ENCODE measurements at regions not wholly inside any gene's neighbourhood (a gene's known extent, or its start where the extent isn't known, plus 50 kb on each side); places are given as distances from the start of the nearest gene placed in this dataset.

DNA sequence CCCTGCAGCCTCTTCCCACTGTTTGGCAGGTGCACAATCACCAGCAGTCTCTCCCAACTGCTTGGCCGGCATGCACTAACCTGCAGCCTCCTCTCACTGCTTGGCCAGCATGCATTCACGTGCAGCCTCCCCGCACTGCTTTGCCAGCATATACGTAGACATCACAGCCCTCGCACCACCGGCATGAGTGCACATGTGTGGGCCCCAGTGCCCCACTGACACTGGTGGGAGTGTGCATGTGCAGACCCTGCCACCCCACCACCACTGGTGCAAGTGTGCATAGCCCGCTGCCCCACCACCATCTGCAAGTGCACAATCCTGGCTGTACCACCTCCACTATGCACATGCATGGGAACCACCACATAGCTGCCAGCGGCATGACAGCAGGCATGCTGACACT is 127.5 kb upstream of the SOX9 start:
- ChIA-PET CTCF (no interaction called here), POLR2A (ENCODE audit: low non-redundant PET) (no interaction called here)
- Histone ChIP-seq H3K4me1 (ENCODE audit: insufficient read depth, low read length, poor library complexity, severe bottlenecking) (no peaks in the 10 kb centered on the region), H3K36me3 (ENCODE audit: insufficient read depth, low read length, poor library complexity, severe bottlenecking) (no peaks in the 10 kb centered on the region), H3K27me3 (replicated peaks; ENCODE audit: insufficient read depth, low read depth, low read length, poor library complexity) (no peaks in the 10 kb centered on the region), H3K9me3 (ENCODE audit: low read depth, low read length, poor library complexity, severe bottlenecking) (no peaks in the 10 kb centered on the region), H3K4me3 (ENCODE audit: low read depth, low read length, poor library complexity, severe bottlenecking) (no peak overlapping the region), H3K27ac (ENCODE audit: low read depth, low read length, poor library complexity, severe bottlenecking) (no peak overlapping the region)
- no TSS peak for BruUV-seq (replicated peaks)
- TF ChIP-seq, protein P1, sequence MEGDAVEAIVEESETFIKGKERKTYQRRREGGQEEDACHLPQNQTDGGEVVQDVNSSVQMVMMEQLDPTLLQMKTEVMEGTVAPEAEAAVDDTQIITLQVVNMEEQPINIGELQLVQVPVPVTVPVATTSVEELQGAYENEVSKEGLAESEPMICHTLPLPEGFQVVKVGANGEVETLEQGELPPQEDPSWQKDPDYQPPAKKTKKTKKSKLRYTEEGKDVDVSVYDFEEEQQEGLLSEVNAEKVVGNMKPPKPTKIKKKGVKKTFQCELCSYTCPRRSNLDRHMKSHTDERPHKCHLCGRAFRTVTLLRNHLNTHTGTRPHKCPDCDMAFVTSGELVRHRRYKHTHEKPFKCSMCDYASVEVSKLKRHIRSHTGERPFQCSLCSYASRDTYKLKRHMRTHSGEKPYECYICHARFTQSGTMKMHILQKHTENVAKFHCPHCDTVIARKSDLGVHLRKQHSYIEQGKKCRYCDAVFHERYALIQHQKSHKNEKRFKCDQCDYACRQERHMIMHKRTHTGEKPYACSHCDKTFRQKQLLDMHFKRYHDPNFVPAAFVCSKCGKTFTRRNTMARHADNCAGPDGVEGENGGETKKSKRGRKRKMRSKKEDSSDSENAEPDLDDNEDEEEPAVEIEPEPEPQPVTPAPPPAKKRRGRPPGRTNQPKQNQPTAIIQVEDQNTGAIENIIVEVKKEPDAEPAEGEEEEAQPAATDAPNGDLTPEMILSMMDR (conservative IDR thresholded peaks at IDR 0.05; ENCODE audit: low read depth, low read length), result no peak
- TF ChIP-seq EZH2 (IDR thresholded peaks at IDR 0.05; ENCODE audit: borderline replicate concordance, low read depth, low read length, poor library complexity, severe bottlenecking), result no peak
- intact Hi-C loops (cut with micrococcal nuclease; ENCODE audit: unreplicated experiment), result no loop called here
- no peak for DNase-seq (ENCODE audit: low spot score)

- Histone ChIP-seq H3K36me3 (ENCODE audit: insufficient read depth, low read length, poor library complexity, severe bottlenecking) (no peaks in the 10 kb centered on the region), H3K9me3 (ENCODE audit: low read depth, low read length, poor library complexity, severe bottlenecking) (no peaks in the 10 kb centered on the region), H3K4me3 (ENCODE audit: low read depth, low read length, poor library complexity, severe bottlenecking) (no peak overlapping the region), H3K27ac (ENCODE audit: low read depth, low read length, poor library complexity, severe bottlenecking) (no peak overlapping the region), H3K4me1 (ENCODE audit: insufficient read depth, low read length, poor library complexity, severe bottlenecking) (no peaks in the 10 kb centered on the region), H3K27me3 (replicated peaks; ENCODE audit: insufficient read depth, low read depth, low read length, poor library complexity) (no peaks in the 10 kb centered on the region)
- ChIA-PET POLR2A (ENCODE audit: low non-redundant PET) (no interaction called here), CTCF (no interaction called here)
- intact Hi-C loops (cut with micrococcal nuclease; ENCODE audit: unreplicated experiment), result no loop called here
- TF ChIP-seq, protein P1 (conservative IDR thresholded peaks at IDR 0.05; ENCODE audit: low read depth, low read length), result no peak
- no peak for TF ChIP-seq EZH2 (IDR thresholded peaks at IDR 0.05; ENCODE audit: borderline replicate concordance, low read depth, low read length, poor library complexity, severe bottlenecking)
- no TSS peak for BruUV-seq (replicated peaks)
- DNase-seq (ENCODE audit: low spot score), result no peak
Observed at GRCh38 chr17:71995590-71995989, 125.2 kb upstream of the SOX9 start.

GRCh38 chr17:72004011-72004427 is 116.8 kb upstream of the SOX9 start:
- POLR2A ChIA-PET (ENCODE audit: low non-redundant PET), result no interaction called here
- DNase-seq (ENCODE audit: low spot score), result no peak
- H3K27ac ChIP-seq (ENCODE audit: low read depth, low read length, poor library complexity, severe bottlenecking), result no peak overlapping the region
- H3K27me3 ChIP-seq (replicated peaks; ENCODE audit: insufficient read depth, low read depth, low read length, poor library complexity), result no peaks in the 10 kb centered on the region
- CTCF ChIA-PET, result no interaction called here
- peaks cover 13% of the 10 kb centered on the region for H3K4me1 ChIP-seq (ENCODE audit: insufficient read depth, low read length, poor library complexity, severe bottlenecking)
- no peak overlapping the region for H3K4me3 ChIP-seq (ENCODE audit: low read depth, low read length, poor library complexity, severe bottlenecking)
- BruUV-seq (replicated peaks), result no TSS peak
- intact Hi-C loops (cut with micrococcal nuclease; ENCODE audit: unreplicated experiment), result no loop called here
- no peaks in the 10 kb centered on the region for H3K36me3 ChIP-seq (ENCODE audit: insufficient read depth, low read length, poor library complexity, severe bottlenecking)
- H3K9me3 ChIP-seq (ENCODE audit: low read depth, low read length, poor library complexity, severe bottlenecking), result no peaks in the 10 kb centered on the region
- TF ChIP-seq EZH2 (IDR thresholded peaks at IDR 0.05; ENCODE audit: borderline replicate concordance, low read depth, low read length, poor library complexity, severe bottlenecking), result no peak
- TF ChIP-seq, protein P1 (conservative IDR thresholded peaks at IDR 0.05; ENCODE audit: low read depth, low read length), result no peak
